SK-N-SH treated with all-trans-retinoic acid at 6 μM for 48 hours (cell line): ENCODE measurements at regions not wholly inside any gene's neighbourhood (a gene's known extent, or its start where the extent isn't known, plus 50 kb on each side); places are given as distances from the start of the nearest gene placed in this dataset.

Experiments used
- ATAC-seq: fragments of 200-7000 bp; cut with Tn5 transposase; 3 replicates; pipeline ENCODE4 v1.9.1; 2020; ENCODE audit warnings: mild to moderate bottlenecking, moderate library complexity
- ARNTL ChIP-seq: fragments of 450-650 bp; formaldehyde crosslinking; IDR thresholded peaks from 2 replicates; pipeline ENCODE4 v1.5.0; 2020; ENCODE audit warnings: low read depth, mild to moderate bottlenecking, moderate library complexity, borderline replicate concordance
- BACH2 ChIP-seq: fragments of 250-450 bp; sonication (Bioruptor Pico); IDR thresholded peaks from 2 replicates; pipeline ENCODE4 v1.9.0; 2021; ENCODE audit warnings: mild to moderate bottlenecking, borderline replicate concordance
- CSDC2 ChIP-seq: fragments of 250-450 bp; sonication (Bioruptor Pico); IDR thresholded peaks from 2 replicates; pipeline ENCODE4 v1.5.0; 2020; ENCODE audit warnings: mild to moderate bottlenecking, moderate library complexity
- ESRRG ChIP-seq: fragments of 250-450 bp; sonication (Bioruptor Pico); IDR thresholded peaks from 2 replicates; pipeline ENCODE4 v1.6.1; 2021; ENCODE audit warnings: mild to moderate bottlenecking
- GLIS3 ChIP-seq: fragments of 250-450 bp; sonication (Bioruptor Pico); IDR thresholded peaks from 2 replicates; pipeline ENCODE4 v1.5.0; 2020; ENCODE audit warnings: mild to moderate bottlenecking, moderate library complexity
- OSR1 ChIP-seq: fragments of 250-450 bp; sonication (Bioruptor Pico); IDR thresholded peaks from 2 replicates; pipeline ENCODE4 v1.8.0; 2022; ENCODE audit warnings: moderate library complexity, mild to moderate bottlenecking, inconsistent platforms
- PPARA ChIP-seq: fragments of 250-450 bp; sonication (Bioruptor Pico); IDR thresholded peaks from 2 replicates; pipeline ENCODE4 v1.5.0; 2020; ENCODE audit warnings: mild to moderate bottlenecking, borderline replicate concordance
- RARB ChIP-seq: fragments of 250-450 bp; sonication (Bioruptor Pico); IDR thresholded peaks from 2 replicates; pipeline ENCODE4 v1.8.0; 2021; ENCODE audit warnings: mild to moderate bottlenecking, moderate library complexity
- SNAI2 ChIP-seq: fragments of 250-450 bp; sonication (Bioruptor Pico); IDR thresholded peaks from 2 replicates; pipeline ENCODE4 v1.5.0; 2020; ENCODE audit warnings: mild to moderate bottlenecking, moderate library complexity
- TCF4 ChIP-seq: fragments of 250-450 bp; sonication (Bioruptor Pico); IDR thresholded peaks from 2 replicates; pipeline ENCODE4 v1.8.0; 2021; ENCODE audit warnings: mild to moderate bottlenecking, moderate library complexity, borderline replicate concordance
- TOX ChIP-seq: fragments of 250-450 bp; sonication (Bioruptor Pico); IDR thresholded peaks from 2 replicates; pipeline ENCODE4 v1.8.0; 2021; ENCODE audit warnings: mild to moderate bottlenecking, moderate library complexity, borderline replicate concordance
- ZC3H10 ChIP-seq: fragments of 250-450 bp; sonication (Bioruptor Pico); IDR thresholded peaks from 2 replicates; pipeline ENCODE4 v1.5.1; 2021; ENCODE audit warnings: mild to moderate bottlenecking, moderate library complexity
- ZFP3 ChIP-seq: fragments of 250-450 bp; sonication (Bioruptor Pico); IDR thresholded peaks from 2 replicates; pipeline ENCODE4 v1.5.0; 2020; ENCODE audit warnings: mild to moderate bottlenecking, moderate library complexity
- ZFP30 ChIP-seq: fragments of 450-650 bp; formaldehyde crosslinking; IDR thresholded peaks from 2 replicates; pipeline ENCODE4 v1.5.0; 2022; ENCODE audit warnings: mild to moderate bottlenecking, moderate library complexity
- ZNF565 ChIP-seq: fragments of 450-650 bp; formaldehyde crosslinking; conservative IDR thresholded peaks from 2 replicates; pipeline ENCODE4 v1.5.0; 2020; ENCODE audit warnings: low read depth, mild to moderate bottlenecking, moderate library complexity
- ZNF70 ChIP-seq: fragments of 450-650 bp; formaldehyde crosslinking; IDR thresholded peaks from 2 replicates; pipeline ENCODE4 v1.5.0; 2020; ENCODE audit warnings: mild to moderate bottlenecking, moderate library complexity
- TF ChIP-seq, protein P1 (sequence below): fragments of 250-450 bp; sonication (Bioruptor Pico); IDR thresholded peaks from 2 replicates; pipeline ENCODE4 v1.8.0; 2021; ENCODE audit warnings: low read depth, mild to moderate bottlenecking, moderate library complexity, borderline replicate concordance
- TF ChIP-seq, protein P2 (sequence below): fragments of 250-450 bp; sonication (Bioruptor Pico); IDR thresholded peaks from 2 replicates; pipeline ENCODE4 v1.5.1; 2020; ENCODE audit warnings: low read depth, mild to moderate bottlenecking, moderate library complexity
- TF ChIP-seq, protein P3 (sequence below): fragments of 250-450 bp; sonication (Bioruptor Pico); IDR thresholded peaks from 2 replicates; pipeline ENCODE4 v1.5.0; 2020; ENCODE audit warnings: mild to moderate bottlenecking, moderate library complexity

DNA sequence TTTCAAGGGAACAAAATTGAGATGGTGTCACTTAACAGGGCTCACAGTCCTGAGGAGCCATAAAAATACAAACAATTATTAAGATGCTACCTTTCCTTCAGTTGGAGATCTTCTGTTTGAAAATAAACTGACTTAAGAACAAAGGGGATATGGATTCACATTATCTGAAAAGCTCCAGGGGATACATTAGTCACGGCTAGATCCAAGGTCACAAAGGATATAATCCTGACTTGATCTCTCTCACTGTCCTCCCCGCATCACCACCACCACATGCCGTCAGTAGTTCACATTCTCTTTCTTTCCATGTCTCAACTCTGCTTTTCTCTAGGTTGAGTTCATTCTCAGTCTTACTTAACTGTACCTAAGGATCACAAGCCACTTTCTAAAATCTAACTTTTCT, 530.4 kb upstream of the MARCKS start:
- TF ChIP-seq OSR1 (CRISPR knock-in tag) = no peak
- TF ChIP-seq ZFP30 (CRISPR knock-in tag) = no peak
- no peak for TF ChIP-seq BACH2 (CRISPR knock-in tag)
- no peak for TF ChIP-seq TCF4 (CRISPR knock-in tag)
- no peak for TF ChIP-seq CSDC2 (CRISPR knock-in tag)
- TF ChIP-seq ZFP3 (CRISPR knock-in tag) = no peak
- TF ChIP-seq, protein P1, sequence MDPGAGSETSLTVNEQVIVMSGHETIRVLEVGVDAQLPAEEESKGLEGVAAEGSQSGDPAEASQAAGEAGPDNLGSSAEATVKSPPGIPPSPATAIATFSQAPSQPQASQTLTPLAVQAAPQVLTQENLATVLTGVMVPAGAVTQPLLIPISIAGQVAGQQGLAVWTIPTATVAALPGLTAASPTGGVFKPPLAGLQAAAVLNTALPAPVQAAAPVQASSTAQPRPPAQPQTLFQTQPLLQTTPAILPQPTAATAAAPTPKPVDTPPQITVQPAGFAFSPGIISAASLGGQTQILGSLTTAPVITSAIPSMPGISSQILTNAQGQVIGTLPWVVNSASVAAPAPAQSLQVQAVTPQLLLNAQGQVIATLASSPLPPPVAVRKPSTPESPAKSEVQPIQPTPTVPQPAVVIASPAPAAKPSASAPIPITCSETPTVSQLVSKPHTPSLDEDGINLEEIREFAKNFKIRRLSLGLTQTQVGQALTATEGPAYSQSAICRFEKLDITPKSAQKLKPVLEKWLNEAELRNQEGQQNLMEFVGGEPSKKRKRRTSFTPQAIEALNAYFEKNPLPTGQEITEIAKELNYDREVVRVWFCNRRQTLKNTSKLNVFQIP (CRISPR knock-in tag) = no peak
- TF ChIP-seq ESRRG (CRISPR knock-in tag) = no peak
- TF ChIP-seq TOX (CRISPR knock-in tag) = no peak
- TF ChIP-seq ZNF565 (CRISPR knock-in tag) = no peak
- no peak for TF ChIP-seq ARNTL (CRISPR knock-in tag)
- TF ChIP-seq, all 23 proteins: peak for 0
- no peak for ATAC-seq

DNA sequence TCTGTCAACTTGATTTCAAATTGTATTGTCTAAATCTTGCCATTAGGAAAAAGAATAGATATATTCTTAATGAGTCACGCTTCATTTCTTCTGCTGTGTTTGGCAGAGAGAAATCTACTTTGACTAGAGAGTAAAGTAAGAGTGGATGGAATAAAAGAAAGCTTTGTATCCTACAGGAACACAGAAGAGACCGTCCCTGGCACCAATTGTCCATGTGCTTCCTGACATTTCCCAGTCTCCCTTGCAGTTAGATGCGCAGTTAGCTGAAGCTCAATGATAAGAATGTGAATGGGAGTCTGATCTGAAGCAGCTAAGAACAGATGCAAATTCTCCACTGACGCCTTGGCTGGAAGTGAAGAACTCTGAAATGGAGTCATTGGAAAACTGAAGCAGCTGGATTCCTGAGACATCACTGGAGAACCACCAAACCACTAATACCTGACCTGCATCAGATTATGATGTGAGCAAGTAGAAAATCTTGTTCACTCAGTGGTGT, 528.2 kb upstream of the MARCKS start:
- no peak for ATAC-seq
- TF ChIP-seq GLIS3 (CRISPR knock-in tag) (no peak), ZNF70 (CRISPR knock-in tag) (no peak)

DNA sequence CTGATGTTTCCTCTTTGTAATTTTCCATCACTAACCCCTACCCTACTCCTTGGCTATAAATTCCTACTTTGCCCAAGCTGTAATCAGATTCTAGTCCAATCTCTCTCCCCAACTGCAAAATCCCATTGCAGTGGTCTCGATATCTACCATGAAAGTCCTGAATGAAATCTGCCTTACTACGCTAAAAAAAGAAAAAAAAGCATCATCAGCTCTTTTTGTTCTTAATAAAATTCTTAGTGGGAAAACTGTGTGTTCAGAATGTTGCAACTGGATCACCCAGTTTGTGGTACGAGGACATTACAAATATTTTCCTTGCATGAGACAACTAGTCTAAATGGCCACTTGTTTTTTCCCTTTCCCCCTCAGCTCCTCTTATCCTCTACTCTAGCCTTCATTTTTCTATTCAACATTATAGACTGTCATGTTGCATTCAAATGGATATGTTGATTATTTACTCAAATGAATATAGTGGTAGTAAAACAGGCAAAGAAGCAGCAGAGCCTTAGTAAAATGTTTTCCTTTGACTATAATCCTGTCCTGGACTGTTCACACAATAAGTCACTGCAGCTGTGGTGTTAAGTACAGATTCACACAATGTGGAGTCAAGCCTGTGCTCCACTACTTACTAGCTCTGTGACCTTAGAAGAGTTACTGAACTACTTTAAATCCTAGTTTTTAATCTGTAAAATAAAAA, 527.1 kb upstream of the MARCKS start:
- no peak for ATAC-seq
- no peak for TF ChIP-seq GLIS3 (CRISPR knock-in tag)
- TF ChIP-seq ZNF565 (CRISPR knock-in tag) = no peak
- TF ChIP-seq ARNTL (CRISPR knock-in tag) = no peak
- TF ChIP-seq TOX (CRISPR knock-in tag) = no peak
- TF ChIP-seq SNAI2 (CRISPR knock-in tag) = no peak
- TF ChIP-seq BACH2 (CRISPR knock-in tag) = no peak
- TF ChIP-seq OSR1 (CRISPR knock-in tag) = no peak
- TF ChIP-seq ZFP3 (CRISPR knock-in tag) = no peak
- TF ChIP-seq ZNF70 (CRISPR knock-in tag) = no peak
- TF ChIP-seq, protein P2, sequence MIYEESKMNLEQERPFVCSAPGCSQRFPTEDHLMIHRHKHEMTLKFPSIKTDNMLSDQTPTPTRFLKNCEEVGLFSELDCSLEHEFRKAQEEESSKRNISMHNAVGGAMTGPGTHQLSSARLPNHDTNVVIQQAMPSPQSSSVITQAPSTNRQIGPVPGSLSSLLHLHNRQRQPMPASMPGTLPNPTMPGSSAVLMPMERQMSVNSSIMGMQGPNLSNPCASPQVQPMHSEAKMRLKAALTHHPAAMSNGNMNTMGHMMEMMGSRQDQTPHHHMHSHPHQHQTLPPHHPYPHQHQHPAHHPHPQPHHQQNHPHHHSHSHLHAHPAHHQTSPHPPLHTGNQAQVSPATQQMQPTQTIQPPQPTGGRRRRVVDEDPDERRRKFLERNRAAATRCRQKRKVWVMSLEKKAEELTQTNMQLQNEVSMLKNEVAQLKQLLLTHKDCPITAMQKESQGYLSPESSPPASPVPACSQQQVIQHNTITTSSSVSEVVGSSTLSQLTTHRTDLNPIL (CRISPR knock-in tag) = no peak
- no peak for TF ChIP-seq PPARA (CRISPR knock-in tag)

DNA sequence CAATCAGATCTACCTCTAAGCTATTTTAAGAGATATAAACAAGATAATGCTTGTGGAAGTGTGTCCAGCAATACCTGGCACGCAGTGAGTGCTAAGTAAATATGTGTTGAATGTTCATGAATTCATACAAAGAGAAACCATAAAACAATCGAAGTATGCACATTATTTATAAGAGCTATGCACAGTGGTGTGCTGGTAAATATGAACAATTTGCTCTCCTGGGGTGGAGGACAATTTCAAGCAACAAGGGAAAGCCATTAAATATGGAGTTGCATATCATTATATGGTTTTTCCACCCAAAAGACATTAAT, 526.6 kb upstream of the MARCKS start:
- no peak for ATAC-seq
- TF ChIP-seq ZC3H10 (CRISPR knock-in tag) (no peak), TOX (CRISPR knock-in tag) (no peak), SNAI2 (CRISPR knock-in tag) (no peak), ZFP30 (CRISPR knock-in tag) (no peak), CSDC2 (CRISPR knock-in tag) (no peak), ZFP3 (CRISPR knock-in tag) (no peak), TCF4 (CRISPR knock-in tag) (no peak), GLIS3 (CRISPR knock-in tag) (no peak), RARB (CRISPR knock-in tag) (no peak), ESRRG (CRISPR knock-in tag) (no peak), ZNF565 (CRISPR knock-in tag) (no peak), ZNF70 (CRISPR knock-in tag) (no peak)
- TF ChIP-seq, protein P3, sequence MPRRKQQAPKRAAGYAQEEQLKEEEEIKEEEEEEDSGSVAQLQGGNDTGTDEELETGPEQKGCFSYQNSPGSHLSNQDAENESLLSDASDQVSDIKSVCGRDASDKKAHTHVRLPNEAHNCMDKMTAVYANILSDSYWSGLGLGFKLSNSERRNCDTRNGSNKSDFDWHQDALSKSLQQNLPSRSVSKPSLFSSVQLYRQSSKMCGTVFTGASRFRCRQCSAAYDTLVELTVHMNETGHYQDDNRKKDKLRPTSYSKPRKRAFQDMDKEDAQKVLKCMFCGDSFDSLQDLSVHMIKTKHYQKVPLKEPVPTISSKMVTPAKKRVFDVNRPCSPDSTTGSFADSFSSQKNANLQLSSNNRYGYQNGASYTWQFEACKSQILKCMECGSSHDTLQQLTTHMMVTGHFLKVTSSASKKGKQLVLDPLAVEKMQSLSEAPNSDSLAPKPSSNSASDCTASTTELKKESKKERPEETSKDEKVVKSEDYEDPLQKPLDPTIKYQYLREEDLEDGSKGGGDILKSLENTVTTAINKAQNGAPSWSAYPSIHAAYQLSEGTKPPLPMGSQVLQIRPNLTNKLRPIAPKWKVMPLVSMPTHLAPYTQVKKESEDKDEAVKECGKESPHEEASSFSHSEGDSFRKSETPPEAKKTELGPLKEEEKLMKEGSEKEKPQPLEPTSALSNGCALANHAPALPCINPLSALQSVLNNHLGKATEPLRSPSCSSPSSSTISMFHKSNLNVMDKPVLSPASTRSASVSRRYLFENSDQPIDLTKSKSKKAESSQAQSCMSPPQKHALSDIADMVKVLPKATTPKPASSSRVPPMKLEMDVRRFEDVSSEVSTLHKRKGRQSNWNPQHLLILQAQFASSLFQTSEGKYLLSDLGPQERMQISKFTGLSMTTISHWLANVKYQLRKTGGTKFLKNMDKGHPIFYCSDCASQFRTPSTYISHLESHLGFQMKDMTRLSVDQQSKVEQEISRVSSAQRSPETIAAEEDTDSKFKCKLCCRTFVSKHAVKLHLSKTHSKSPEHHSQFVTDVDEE (CRISPR knock-in tag) = no peak
- TF ChIP-seq, protein P1 (CRISPR knock-in tag) = no peak
